ENCODE measurements at regions not wholly inside any gene's neighbourhood (a gene's known extent, or its start where the extent isn't known, plus 50 kb on each side); places are given as distances from the start of the nearest gene placed in this dataset.

DNA sequence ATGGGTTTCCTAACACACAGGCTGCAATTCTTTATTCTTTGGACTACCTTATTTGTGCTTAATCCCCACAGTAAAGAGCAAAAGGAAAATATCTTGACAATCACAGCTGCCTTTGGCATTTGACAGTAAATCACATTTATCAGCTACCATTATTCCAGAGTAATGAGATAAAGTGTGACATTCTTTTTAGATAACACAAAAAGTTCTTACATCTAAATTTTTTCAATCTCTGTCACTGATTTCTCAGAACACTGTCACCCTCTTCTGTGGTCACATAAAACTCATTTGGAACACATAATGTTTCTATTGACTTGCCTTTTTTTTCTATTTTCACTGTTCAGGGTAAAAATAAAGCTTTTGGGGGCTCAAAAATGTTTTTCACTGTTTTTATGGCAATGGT lies 484.6 kb downstream of the LTN1 start:
- H3K27me3 ChIP-seq (ENCODE audit: low read depth, low read length): no peaks in the 10 kb centered on the region
- H3K9me3 ChIP-seq (ENCODE audit: control insufficient read depth in 1 of 2, low read length in 2 of 2): peaks cover 0 to 20% of the 10 kb centered on the region in 2 donors
- no peak overlapping the region for H3K27ac ChIP-seq (ENCODE audit: low read length)
- no peaks in the 10 kb centered on the region for H3K36me3 ChIP-seq (ENCODE audit: control insufficient read depth in 1 of 2, insufficient read depth in 2 of 2, low read length in 2 of 2)
- no peaks in the 10 kb centered on the region for H3K4me1 ChIP-seq (ENCODE audit: control insufficient read depth in 1 of 2, insufficient read depth in 2 of 2, low read length in 2 of 2)
- no peak overlapping the region for H3K4me3 ChIP-seq (ENCODE audit: low read depth in 1 of 2, low read length in 2 of 2)

DNA sequence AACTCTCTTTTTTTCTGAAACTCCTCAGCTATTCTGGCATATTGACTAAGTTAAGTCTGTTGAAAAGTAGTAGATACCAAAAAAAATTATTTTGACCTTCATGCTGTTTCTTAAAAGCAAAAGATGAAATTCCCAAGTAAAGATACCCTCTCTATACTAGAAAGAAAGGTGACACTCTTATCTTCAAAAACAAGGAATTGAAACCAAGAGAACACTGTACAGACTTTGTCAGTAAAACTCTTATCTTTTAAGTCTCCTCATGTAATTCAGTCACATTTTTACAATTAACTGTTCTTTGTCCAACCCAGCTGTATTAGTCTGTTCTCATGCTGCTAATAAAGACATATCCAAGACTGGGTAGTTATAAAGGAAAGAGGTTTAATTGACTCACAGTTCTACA lies 496.2 kb downstream of the LTN1 start:
- H3K9me3 ChIP-seq (ENCODE audit: control insufficient read depth in 1 of 2, low read length in 2 of 2): no peaks in the 10 kb centered on the region
- no peak overlapping the region for H3K27ac ChIP-seq (ENCODE audit: low read length)
- no peaks in the 10 kb centered on the region for H3K36me3 ChIP-seq (ENCODE audit: control insufficient read depth in 1 of 2, insufficient read depth in 2 of 2, low read length in 2 of 2)
- H3K27me3 ChIP-seq (ENCODE audit: low read depth, low read length): no peaks in the 10 kb centered on the region
- no peak overlapping the region for H3K4me3 ChIP-seq (ENCODE audit: low read depth in 1 of 2, low read length in 2 of 2)
- H3K4me1 ChIP-seq (ENCODE audit: control insufficient read depth in 1 of 2, insufficient read depth in 2 of 2, low read length in 2 of 2): no peaks in the 10 kb centered on the region

DNA sequence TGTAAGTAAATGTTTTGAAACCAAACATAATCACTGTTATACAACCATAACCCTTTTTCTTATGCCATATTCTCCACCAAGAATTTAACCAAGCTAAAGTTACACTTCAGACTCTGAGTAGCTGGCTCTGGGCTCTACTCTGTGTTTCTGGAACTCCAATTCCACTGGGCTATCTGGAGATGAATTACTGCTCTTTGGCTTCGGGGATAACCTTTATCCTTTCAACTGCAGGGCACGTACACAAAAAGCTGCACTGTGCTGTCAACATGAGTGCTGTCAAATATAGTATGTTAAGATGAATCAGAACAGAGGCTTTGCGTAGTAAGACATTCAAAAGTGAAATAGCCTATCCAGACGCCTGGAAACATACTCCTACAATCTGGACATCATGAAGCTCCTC lies 500.6 kb downstream of the LTN1 start:
- Histone ChIP-seq H3K4me3 (ENCODE audit: low read depth in 1 of 2, low read length in 2 of 2) (no peak overlapping the region), H3K4me1 (ENCODE audit: control insufficient read depth in 1 of 2, insufficient read depth in 2 of 2, low read length in 2 of 2) (peaks cover 0 to 4% of the 10 kb centered on the region in 2 donors), H3K27ac (ENCODE audit: low read length) (no peak overlapping the region), H3K27me3 (ENCODE audit: low read depth, low read length) (no peaks in the 10 kb centered on the region), H3K36me3 (ENCODE audit: control insufficient read depth in 1 of 2, insufficient read depth in 2 of 2, low read length in 2 of 2) (no peaks in the 10 kb centered on the region), H3K9me3 (ENCODE audit: control insufficient read depth in 1 of 2, low read length in 2 of 2) (no peaks in the 10 kb centered on the region)

GRCh38 chr21:28489821-28490350 lies 502.8 kb downstream of the LTN1 start:
- peaks cover 0 to 4% of the 10 kb centered on the region in 2 donors for H3K4me1 ChIP-seq (ENCODE audit: control insufficient read depth in 1 of 2, insufficient read depth in 2 of 2, low read length in 2 of 2)
- no peaks in the 10 kb centered on the region for H3K9me3 ChIP-seq (ENCODE audit: control insufficient read depth in 1 of 2, low read length in 2 of 2)
- no peak overlapping the region for H3K4me3 ChIP-seq (ENCODE audit: low read depth in 1 of 2, low read length in 2 of 2)
- H3K36me3 ChIP-seq (ENCODE audit: control insufficient read depth in 1 of 2, insufficient read depth in 2 of 2, low read length in 2 of 2): no peaks in the 10 kb centered on the region
- no peak overlapping the region for H3K27ac ChIP-seq (ENCODE audit: low read length)
- no peaks in the 10 kb centered on the region for H3K27me3 ChIP-seq (ENCODE audit: low read depth, low read length)

DNA sequence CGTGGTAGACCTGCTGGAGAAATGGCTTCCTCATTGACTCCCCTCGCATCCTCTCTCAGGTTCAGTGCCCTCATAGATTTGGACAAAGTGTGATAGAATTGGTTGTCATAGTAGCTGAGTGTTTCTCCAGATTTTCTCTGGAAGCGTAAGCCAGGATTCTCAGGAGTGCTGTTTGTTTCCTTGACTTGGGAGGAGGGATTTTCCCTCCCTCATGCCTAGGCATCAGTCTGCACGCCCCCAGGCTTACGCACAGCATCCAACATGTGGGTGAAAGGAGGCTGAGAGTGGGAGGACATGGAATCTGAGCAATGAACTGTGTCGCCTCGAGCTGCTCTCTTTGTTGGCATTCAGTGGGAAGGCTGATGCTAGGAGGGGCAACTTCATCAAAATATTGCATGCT lies 503.5 kb downstream of the LTN1 start:
- Histone ChIP-seq H3K4me3 (ENCODE audit: low read depth in 1 of 2, low read length in 2 of 2) (no peak overlapping the region), H3K27me3 (ENCODE audit: low read depth, low read length) (no peaks in the 10 kb centered on the region), H3K27ac (ENCODE audit: low read length) (no peak overlapping the region), H3K4me1 (ENCODE audit: control insufficient read depth in 1 of 2, insufficient read depth in 2 of 2, low read length in 2 of 2) (peaks cover 0 to 4% of the 10 kb centered on the region in 2 donors), H3K36me3 (ENCODE audit: control insufficient read depth in 1 of 2, insufficient read depth in 2 of 2, low read length in 2 of 2) (no peaks in the 10 kb centered on the region), H3K9me3 (ENCODE audit: control insufficient read depth in 1 of 2, low read length in 2 of 2) (no peaks in the 10 kb centered on the region)

- Histone ChIP-seq H3K27me3 (ENCODE audit: low read depth, low read length) (no peaks in the 10 kb centered on the region), H3K27ac (ENCODE audit: low read length) (no peak overlapping the region), H3K9me3 (ENCODE audit: control insufficient read depth in 1 of 2, low read length in 2 of 2) (no peaks in the 10 kb centered on the region), H3K4me3 (ENCODE audit: low read depth in 1 of 2, low read length in 2 of 2) (no peak overlapping the region), H3K36me3 (ENCODE audit: control insufficient read depth in 1 of 2, insufficient read depth in 2 of 2, low read length in 2 of 2) (no peaks in the 10 kb centered on the region), H3K4me1 (ENCODE audit: control insufficient read depth in 1 of 2, insufficient read depth in 2 of 2, low read length in 2 of 2) (peaks cover 0 to 4% of the 10 kb centered on the region in 2 donors)
Measured at GRCh38 chr21:28487455-28488070, 505.1 kb downstream of the LTN1 start.

GRCh38 chr21:28485301-28486022 lies 507.2 kb downstream of the LTN1 start:
- Histone ChIP-seq H3K4me1 (ENCODE audit: control insufficient read depth in 1 of 2, insufficient read depth in 2 of 2, low read length in 2 of 2) (peaks cover 0 to 4% of the 10 kb centered on the region in 2 donors), H3K36me3 (ENCODE audit: control insufficient read depth in 1 of 2, insufficient read depth in 2 of 2, low read length in 2 of 2) (no peaks in the 10 kb centered on the region), H3K4me3 (ENCODE audit: low read depth in 1 of 2, low read length in 2 of 2) (no peak overlapping the region), H3K27ac (ENCODE audit: low read length) (no peak overlapping the region), H3K9me3 (ENCODE audit: control insufficient read depth in 1 of 2, low read length in 2 of 2) (no peaks in the 10 kb centered on the region), H3K27me3 (ENCODE audit: low read depth, low read length) (no peaks in the 10 kb centered on the region)

GRCh38 chr21:28483301-28484035 lies 509.2 kb downstream of the LTN1 start:
- Histone ChIP-seq H3K9me3 (ENCODE audit: control insufficient read depth in 1 of 2, low read length in 2 of 2) (no peaks in the 10 kb centered on the region), H3K27me3 (ENCODE audit: low read depth, low read length) (no peaks in the 10 kb centered on the region), H3K4me3 (ENCODE audit: low read depth in 1 of 2, low read length in 2 of 2) (no peak overlapping the region), H3K4me1 (ENCODE audit: control insufficient read depth in 1 of 2, insufficient read depth in 2 of 2, low read length in 2 of 2) (no peaks in the 10 kb centered on the region), H3K27ac (ENCODE audit: low read length) (no peak overlapping the region), H3K36me3 (ENCODE audit: control insufficient read depth in 1 of 2, insufficient read depth in 2 of 2, low read length in 2 of 2) (no peaks in the 10 kb centered on the region)

GRCh38 chr21:28482657-28483056 lies 510.0 kb downstream of the LTN1 start:
- H3K27ac ChIP-seq (ENCODE audit: low read length): no peak overlapping the region
- no peaks in the 10 kb centered on the region for H3K36me3 ChIP-seq (ENCODE audit: control insufficient read depth in 1 of 2, insufficient read depth in 2 of 2, low read length in 2 of 2)
- no peak overlapping the region for H3K4me3 ChIP-seq (ENCODE audit: low read depth in 1 of 2, low read length in 2 of 2)
- H3K27me3 ChIP-seq (ENCODE audit: low read depth, low read length): no peaks in the 10 kb centered on the region
- no peaks in the 10 kb centered on the region for H3K9me3 ChIP-seq (ENCODE audit: control insufficient read depth in 1 of 2, low read length in 2 of 2)
- no peaks in the 10 kb centered on the region for H3K4me1 ChIP-seq (ENCODE audit: control insufficient read depth in 1 of 2, insufficient read depth in 2 of 2, low read length in 2 of 2)

DNA sequence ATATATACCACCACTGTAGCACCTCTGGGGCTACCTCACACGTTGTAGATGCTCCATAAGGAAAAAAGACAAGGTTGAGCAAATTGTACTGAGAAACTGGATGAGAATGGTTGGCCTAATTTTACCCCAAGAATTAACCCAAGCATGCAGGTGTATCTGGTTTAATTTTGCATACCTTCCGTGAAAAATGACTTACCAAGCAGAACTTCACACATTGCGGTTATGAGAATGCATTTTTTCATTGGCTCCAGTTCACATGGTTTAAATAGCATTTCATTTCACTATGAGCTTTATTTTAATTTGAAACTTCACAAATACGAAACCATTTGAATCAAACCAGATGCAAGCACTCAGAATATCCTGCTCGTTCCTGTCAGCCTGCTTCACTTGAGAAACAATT lies 512.2 kb downstream of the LTN1 start:
- Histone ChIP-seq H3K4me1 (ENCODE audit: control insufficient read depth in 1 of 2, insufficient read depth in 2 of 2, low read length in 2 of 2) (no peaks in the 10 kb centered on the region), H3K36me3 (ENCODE audit: control insufficient read depth in 1 of 2, insufficient read depth in 2 of 2, low read length in 2 of 2) (no peaks in the 10 kb centered on the region), H3K27me3 (ENCODE audit: low read depth, low read length) (no peaks in the 10 kb centered on the region), H3K4me3 (ENCODE audit: low read depth in 1 of 2, low read length in 2 of 2) (no peak overlapping the region), H3K9me3 (ENCODE audit: control insufficient read depth in 1 of 2, low read length in 2 of 2) (no peaks in the 10 kb centered on the region), H3K27ac (ENCODE audit: low read length) (no peak overlapping the region)

DNA sequence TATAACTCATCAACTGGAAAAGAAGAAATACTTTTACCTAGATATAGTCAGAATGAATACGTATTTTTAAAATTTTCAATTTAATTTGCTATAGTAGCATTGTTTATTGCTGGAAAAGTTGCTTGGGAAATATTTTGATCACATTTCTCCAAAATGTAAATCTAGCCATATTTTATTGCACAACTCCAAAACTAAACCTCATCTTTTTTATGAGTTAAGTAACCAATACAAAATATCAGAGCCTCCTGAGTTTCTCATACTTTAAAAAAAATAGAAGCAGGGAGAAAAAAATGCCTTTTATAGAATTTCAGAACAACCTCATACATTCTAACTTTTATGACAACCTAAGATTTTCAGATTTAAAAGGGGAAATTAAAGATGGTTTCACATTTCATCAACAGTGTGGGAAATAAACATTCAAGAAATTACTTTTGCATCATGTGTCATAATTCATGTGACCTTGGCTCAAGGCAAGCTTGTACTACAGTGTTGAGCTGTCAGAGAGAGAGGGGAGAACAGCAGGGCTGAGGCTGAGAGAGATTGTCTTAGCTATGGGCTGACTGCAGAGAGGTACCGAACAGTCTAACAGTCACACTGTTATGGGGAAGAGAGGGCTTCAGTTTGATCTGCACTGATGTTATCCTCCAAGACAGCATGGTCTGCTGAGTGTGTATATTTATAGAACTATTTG lies 519.0 kb downstream of the LTN1 start:
- no peak overlapping the region for H3K4me3 ChIP-seq (ENCODE audit: low read depth in 1 of 2, low read length in 2 of 2)
- no peaks in the 10 kb centered on the region for H3K36me3 ChIP-seq (ENCODE audit: control insufficient read depth in 1 of 2, insufficient read depth in 2 of 2, low read length in 2 of 2)
- no peak overlapping the region for H3K27ac ChIP-seq (ENCODE audit: low read length)
- no peaks in the 10 kb centered on the region for H3K4me1 ChIP-seq (ENCODE audit: control insufficient read depth in 1 of 2, insufficient read depth in 2 of 2, low read length in 2 of 2)
- no peaks in the 10 kb centered on the region for H3K9me3 ChIP-seq (ENCODE audit: control insufficient read depth in 1 of 2, low read length in 2 of 2)
- H3K27me3 ChIP-seq (ENCODE audit: low read depth, low read length): no peaks in the 10 kb centered on the region

Data from muscle layer of duodenum (tissue), 2 donors.